Right lobe of liver (tissue), 6 donors: ENCODE measurements at regions not wholly inside any gene's neighbourhood (a gene's known extent, or its start where the extent isn't known, plus 50 kb on each side); places are given as distances from the start of the nearest gene placed in this dataset.

Source experiments
- ATAC-seq, 4 donors: fragments of 200-7000 bp; cut with Tn5 transposase; one replicate each; pipeline ENCODE4 v1.9.1; 2020; ENCODE audit warnings: mild to moderate bottlenecking in 4 of 4, moderate library complexity in 4 of 4
- DNase-seq, 3 donors: peaks; one replicate each; pipeline ENCODE4 v3.0.0-alpha.2; 2020
- H3K27ac ChIP-seq, 3 donors: fragments of 200-600 bp; one replicate each; pipeline ENCODE4 v1.8.0; 2022
- H3K27me3 ChIP-seq, 2 donors: fragments of 200-600 bp; one replicate each; pipeline ENCODE4 v1.8.0; 2022
- H3K36me3 ChIP-seq, 4 donors: fragments of 200-600 bp; sonication (generic) in 1 of 4; one replicate each; pipeline versions ENCODE4 v1.5.1 to v1.8.0; 2017 to 2022; ENCODE audit warnings: control low read depth in 1 of 4
- H3K4me1 ChIP-seq, 4 donors: fragments of 200-600 bp; sonication (generic) in 1 of 4; one replicate each; pipeline versions ENCODE4 v1.5.1 to v1.8.0; 2017 to 2022; ENCODE audit warnings: control low read depth in 1 of 4
- H3K4me3 ChIP-seq, 3 donors: fragments of 200-600 bp; one replicate each; pipeline ENCODE4 v1.8.0; 2022
- H3K9me3 ChIP-seq, 4 donors: fragments of 200-600 bp; sonication (generic) in 1 of 4; one replicate each; pipeline versions ENCODE4 v1.5.1 to v1.8.0; 2017 to 2022; ENCODE audit warnings: control low read depth in 1 of 4
- POLR2A ChIP-seq: fragments of 450-650 bp; IDR thresholded peaks from one replicate; pipeline ENCODE4 v1.6.1; 2017; ENCODE audit warnings: antibody characterized with exemption, mild to moderate bottlenecking
- WGBS: methylation state at CpG from one replicate; pipeline ENCODE4 v1.1.6; 2018; ENCODE audit warnings: low coverage, low lambda C conversion rate; ENCODE audit not compliant: insufficient coverage; ENCODE audit errors: missing lambda C conversion rate; 5-methylcytosine and 5-hydroxymethylcytosine counted together
- intact Hi-C, 2 donors: fragments of 100-400 bp; cut with DNase I; formaldehyde crosslinking; loops; one replicate each; pipeline versions ENCODE4 v1.11.2 to v1.14.1; 2022
- TF ChIP-seq, protein P1 (sequence below), 4 donors: fragments of 200-600 bp in 3 of 4; fragments of 450-650 bp in 1 of 4; IDR thresholded peaks; one replicate each; pipeline versions ENCODE4 v1.5.1 to v1.8.0; 2016 to 2022; ENCODE audit warnings: antibody characterized with exemption in 4 of 4, mild to moderate bottlenecking in 2 of 4
- donor health status: DM: no; HTN: yes; CAD: no.
- donor health status: DM: no; HTN: no; CAD: no.
- donor health status: DM: no; HTN: no; CAD: no.
- donor health status: DM: no; HTN: yes; CAD: no.
- donor health status: DM: no; HTN: yes; CAD: no.

DNA sequence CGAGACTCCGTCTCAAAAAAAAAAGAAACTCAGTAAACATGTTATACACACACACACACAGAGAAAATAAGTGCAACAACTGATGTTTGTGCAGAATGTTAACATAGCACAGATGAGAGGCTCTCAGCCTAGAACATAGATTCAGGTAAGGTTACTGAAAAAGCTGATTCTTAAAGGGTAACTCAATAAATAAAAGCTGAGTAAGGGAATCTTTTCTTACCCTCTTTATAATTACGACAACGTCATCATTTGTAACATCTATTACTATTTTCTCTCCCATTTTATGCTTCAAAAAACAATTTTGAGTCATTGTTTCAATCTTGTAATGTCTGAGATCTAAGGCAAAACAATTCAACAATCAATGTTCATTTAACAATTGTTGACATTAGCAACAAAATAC is 644.8 kb downstream of the RFPL4B start:
- DNase-seq (no peak), ATAC-seq (no peak)
- no peaks in the 10 kb centered on the region for H3K36me3 ChIP-seq
- TF ChIP-seq, protein P1, sequence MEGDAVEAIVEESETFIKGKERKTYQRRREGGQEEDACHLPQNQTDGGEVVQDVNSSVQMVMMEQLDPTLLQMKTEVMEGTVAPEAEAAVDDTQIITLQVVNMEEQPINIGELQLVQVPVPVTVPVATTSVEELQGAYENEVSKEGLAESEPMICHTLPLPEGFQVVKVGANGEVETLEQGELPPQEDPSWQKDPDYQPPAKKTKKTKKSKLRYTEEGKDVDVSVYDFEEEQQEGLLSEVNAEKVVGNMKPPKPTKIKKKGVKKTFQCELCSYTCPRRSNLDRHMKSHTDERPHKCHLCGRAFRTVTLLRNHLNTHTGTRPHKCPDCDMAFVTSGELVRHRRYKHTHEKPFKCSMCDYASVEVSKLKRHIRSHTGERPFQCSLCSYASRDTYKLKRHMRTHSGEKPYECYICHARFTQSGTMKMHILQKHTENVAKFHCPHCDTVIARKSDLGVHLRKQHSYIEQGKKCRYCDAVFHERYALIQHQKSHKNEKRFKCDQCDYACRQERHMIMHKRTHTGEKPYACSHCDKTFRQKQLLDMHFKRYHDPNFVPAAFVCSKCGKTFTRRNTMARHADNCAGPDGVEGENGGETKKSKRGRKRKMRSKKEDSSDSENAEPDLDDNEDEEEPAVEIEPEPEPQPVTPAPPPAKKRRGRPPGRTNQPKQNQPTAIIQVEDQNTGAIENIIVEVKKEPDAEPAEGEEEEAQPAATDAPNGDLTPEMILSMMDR (IDR thresholded peaks at IDR 0.05) = no peak
- H3K9me3 ChIP-seq = no peaks in the 10 kb centered on the region
- intact Hi-C loops = no loop called here
- no peak overlapping the region for H3K27ac ChIP-seq
- WGBS = 81% methylated on average over 4 of the region's 4 CpGs
- no peaks in the 10 kb centered on the region for H3K27me3 ChIP-seq
- no peaks in the 10 kb centered on the region for H3K4me1 ChIP-seq
- H3K4me3 ChIP-seq = no peak overlapping the region

DNA sequence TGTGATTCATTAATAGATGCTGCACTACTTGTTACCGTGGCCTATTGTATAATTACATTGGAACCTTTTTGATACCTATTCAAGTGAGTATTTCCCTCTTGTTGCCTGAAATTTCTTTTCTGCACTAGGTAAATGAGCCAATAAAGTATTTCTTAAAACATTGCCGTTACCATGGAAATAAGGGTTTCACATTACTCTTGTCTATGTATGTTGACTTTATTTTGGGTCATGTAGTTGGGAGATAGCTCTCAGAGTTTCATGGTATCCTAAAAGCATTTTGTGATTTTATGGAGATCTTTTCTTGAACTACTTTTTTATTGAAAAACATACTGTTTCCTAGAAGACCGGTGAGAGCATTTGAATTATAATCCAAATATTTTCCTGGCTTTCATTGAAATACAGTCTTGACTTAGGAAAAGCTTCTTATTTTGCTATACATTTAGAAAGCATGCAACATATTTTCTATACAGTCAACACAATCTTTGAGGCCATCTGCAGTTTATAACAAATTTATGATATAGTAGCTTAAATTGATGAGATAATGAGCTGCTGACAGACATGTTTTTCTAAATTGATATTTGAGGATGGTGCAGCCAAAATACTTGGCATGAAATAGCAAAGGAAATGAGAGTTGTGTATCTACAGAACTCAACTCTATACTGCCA is 650.4 kb downstream of the RFPL4B start:
- ATAC-seq (no peak), DNase-seq (no peak)
- TF ChIP-seq, protein P1 (IDR thresholded peaks at IDR 0.05) = no peak

DNA sequence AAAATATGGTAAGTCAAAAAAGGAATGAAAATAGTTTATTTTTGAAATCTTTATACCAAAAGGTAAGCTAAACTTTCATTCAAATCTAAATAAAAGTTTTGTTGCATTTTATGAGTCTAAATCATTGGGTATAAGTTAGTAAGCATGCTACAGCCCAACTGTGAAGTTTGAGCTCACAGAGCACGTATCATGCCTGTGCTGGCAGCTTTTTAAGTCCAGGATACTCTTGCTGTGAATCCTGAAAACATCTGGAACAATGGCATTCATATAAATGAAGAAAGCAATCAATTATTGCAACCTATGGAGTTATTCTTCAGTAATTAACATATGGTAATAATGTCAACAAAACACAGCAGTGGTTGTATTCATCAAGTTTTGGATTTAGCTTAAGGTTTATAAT is 656.9 kb downstream of the RFPL4B start:
- ATAC-seq (no peak), DNase-seq (no peak)
- no peak overlapping the region for H3K27ac ChIP-seq
- no peaks in the 10 kb centered on the region for H3K36me3 ChIP-seq
- H3K4me3 ChIP-seq = no peak overlapping the region
- no peaks in the 10 kb centered on the region for H3K9me3 ChIP-seq
- H3K4me1 ChIP-seq = no peaks in the 10 kb centered on the region
- no peak for TF ChIP-seq POLR2A
- TF ChIP-seq, protein P1 (IDR thresholded peaks at IDR 0.05) = no peak
- H3K27me3 ChIP-seq = no peaks in the 10 kb centered on the region
- WGBS = 55% methylated on average over 1 of the region's 1 CpG
- intact Hi-C loops = no loop called here

More for the DNA sequence above, 650.4 kb downstream of the RFPL4B start:
- Histone ChIP-seq H3K36me3 (no peaks in the 10 kb centered on the region), H3K4me1 (no peaks in the 10 kb centered on the region), H3K27ac (no peak overlapping the region), H3K27me3 (no peaks in the 10 kb centered on the region), H3K9me3 (no peaks in the 10 kb centered on the region), H3K4me3 (no peak overlapping the region)
- WGBS = 79% methylated on average over 3 of the region's 3 CpGs
- intact Hi-C loops = no loop called here

DNA sequence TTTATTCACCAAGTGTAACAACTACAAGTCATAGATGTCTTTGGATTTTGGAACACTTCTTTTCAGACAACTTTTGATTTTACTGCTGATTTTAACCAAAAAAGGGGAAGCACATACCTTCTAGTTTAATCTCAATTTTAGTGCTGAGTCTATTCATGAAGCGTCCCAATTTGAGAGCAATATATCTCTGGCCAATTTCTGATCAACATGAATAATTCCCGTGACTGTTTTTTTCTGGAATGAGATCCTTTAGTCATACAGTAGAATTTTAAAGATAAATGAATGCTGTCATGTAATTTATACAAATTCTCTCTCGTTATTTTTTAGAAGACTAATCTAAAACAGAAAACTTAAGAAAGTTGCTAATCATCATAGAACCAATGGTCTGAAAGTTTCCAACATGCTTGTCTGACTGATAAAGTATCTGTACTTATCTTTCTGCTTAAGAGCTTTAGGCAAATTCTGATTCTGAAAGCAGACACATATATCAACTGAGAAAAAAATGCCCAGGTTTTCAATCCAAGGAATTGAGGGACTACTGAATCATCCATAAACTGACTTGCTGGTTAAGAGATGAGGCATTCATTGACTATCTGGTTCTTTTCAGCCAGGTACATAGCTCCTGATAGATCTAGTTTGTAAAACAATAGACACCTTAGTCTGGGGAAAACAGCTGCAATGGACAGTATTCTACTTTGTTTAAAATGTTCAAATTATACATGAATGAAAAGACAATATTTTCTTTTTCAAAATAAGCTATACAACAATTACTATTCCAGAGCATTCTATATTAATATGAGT is 657.5 kb downstream of the RFPL4B start:
- Histone ChIP-seq H3K27me3 (no peaks in the 10 kb centered on the region), H3K4me1 (no peaks in the 10 kb centered on the region), H3K36me3 (no peaks in the 10 kb centered on the region), H3K4me3 (no peak overlapping the region), H3K27ac (no peak overlapping the region), H3K9me3 (no peaks in the 10 kb centered on the region)
- TF ChIP-seq, protein P1 (IDR thresholded peaks at IDR 0.05) = no peak
- TF ChIP-seq POLR2A = no peak
- DNase-seq = no peak
- no peak for ATAC-seq
- intact Hi-C loops = no loop called here
- 47% methylated on average over 3 of the region's 3 CpGs for WGBS
